Fibroblast of lung (primary cell): ENCODE measurements at regions not wholly inside any gene's neighbourhood (a gene's known extent, or its start where the extent isn't known, plus 50 kb on each side); places are given as distances from the start of the nearest gene placed in this dataset.

Experiments used
- DNase-seq, 2 donors: peaks; one replicate each; pipeline versions ENCODE4 v3.0.0 to v3.0.0-alpha.2; 2010; ENCODE audit warnings: low read depth in 2 of 2
- H2AFZ ChIP-seq: 2 replicates; pipeline ENCODE4 v1.5.1; 2012; ENCODE audit warnings: low read length, control low read depth, inconsistent platforms
- H3K27ac ChIP-seq: 2 replicates; pipeline ENCODE4 v1.5.1; 2011; ENCODE audit warnings: low read length, control low read depth; ENCODE audit not compliant: insufficient read depth
- H3K27me3 ChIP-seq: 2 replicates; pipeline ENCODE4 v1.5.1; 2011; ENCODE audit warnings: mild to moderate bottlenecking, low read length; ENCODE audit not compliant: control insufficient read depth, insufficient read depth
- H3K36me3 ChIP-seq: 2 replicates; pipeline ENCODE4 v1.5.1; 2011; ENCODE audit warnings: low read length; ENCODE audit not compliant: control insufficient read depth, insufficient read depth
- H3K4me1 ChIP-seq: 2 replicates; pipeline ENCODE4 v1.5.1; 2011; ENCODE audit warnings: low read length; ENCODE audit not compliant: control insufficient read depth, insufficient read depth; ENCODE audit errors: extremely low read depth
- H3K4me2 ChIP-seq: 2 replicates; pipeline ENCODE4 v1.5.1; 2011; ENCODE audit warnings: low read length, control low read depth; ENCODE audit not compliant: insufficient read depth; ENCODE audit errors: extremely low read depth
- H3K4me3 ChIP-seq, 4 experiments: fragments of 200-600 bp in 1 of 4; sonication (generic) in 1 of 4; replicated peaks in 1 of 4; 2 replicates each; pipeline ENCODE4 v1.5.1; 2011 to 2016; ENCODE audit warnings: low read length in 4 of 4, low read depth in 3 of 4, mild to moderate bottlenecking in 3 of 4, control low read depth in 2 of 4, inconsistent platforms in 1 of 4, mixed read lengths in 1 of 4; ENCODE audit not compliant: insufficient read depth in 1 of 4; ENCODE audit errors: control extremely low read depth in 1 of 4
- H3K79me2 ChIP-seq: 2 replicates; pipeline ENCODE4 v1.5.1; 2012; ENCODE audit warnings: mild to moderate bottlenecking, low read length, inconsistent platforms; ENCODE audit not compliant: control insufficient read depth, insufficient read depth
- H3K9ac ChIP-seq: 2 replicates; pipeline ENCODE4 v1.5.1; 2011; ENCODE audit warnings: mild to moderate bottlenecking, low read length, control low read depth; ENCODE audit not compliant: insufficient read depth
- H3K9me3 ChIP-seq: 2 replicates; pipeline ENCODE4 v1.5.1; 2012; ENCODE audit warnings: low read depth, low read length; ENCODE audit not compliant: control insufficient read depth, insufficient read depth
- H4K20me1 ChIP-seq: 2 replicates; pipeline ENCODE4 v1.5.1; 2011; ENCODE audit warnings: low read length; ENCODE audit not compliant: control insufficient read depth, insufficient read depth; ENCODE audit errors: extremely low read depth
- EZH2 ChIP-seq: IDR thresholded peaks from 2 replicates; pipeline ENCODE4 v1.5.1; 2012; ENCODE audit warnings: low read length, control low read depth, mild to moderate bottlenecking; ENCODE audit errors: missing control alignments
- TF ChIP-seq, protein P1 (sequence below), 2 donors: IDR thresholded peaks in 1 of 2; conservative IDR thresholded peaks in 1 of 2; 1 replicate in 1 of 2; 2 replicates in 1 of 2; pipeline ENCODE4 v1.5.1; 2011 to 2012; ENCODE audit warnings: low read length in 2 of 2, control low read depth in 1 of 2, inconsistent platforms in 1 of 2, low read depth in 1 of 2, mild to moderate bottlenecking in 1 of 2

DNA sequence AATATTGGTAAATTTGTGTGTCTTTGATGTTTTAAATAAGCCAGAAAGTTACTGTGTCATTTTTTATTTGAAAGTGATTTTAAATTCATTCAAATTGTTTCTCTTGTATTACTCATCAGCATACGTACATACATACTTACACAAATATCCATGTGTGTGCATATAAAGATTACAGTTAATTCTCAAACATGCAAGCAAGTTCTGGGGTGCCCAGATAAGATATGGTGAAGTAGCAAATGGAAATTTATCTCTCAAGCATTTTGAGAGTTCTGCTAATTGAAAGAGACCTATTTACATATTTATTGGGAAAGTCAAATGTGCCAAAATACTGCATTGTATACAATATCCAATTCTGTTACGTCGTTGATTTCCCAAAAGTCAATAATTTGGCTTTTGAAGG is 1024.0 kb upstream of the CNTN5 start:
- Histone ChIP-seq H2AFZ (no peak overlapping the region), H3K9ac (no peak overlapping the region)

GRCh38 chr11:98003606-98004371 is 1017.0 kb upstream of the CNTN5 start:
- Histone ChIP-seq H3K79me2 (no peaks in the 10 kb centered on the region), H3K27me3 (no peaks in the 10 kb centered on the region), H3K4me3 (no peak overlapping the region), H3K4me2 (no peak overlapping the region), H3K36me3 (no peaks in the 10 kb centered on the region), H2AFZ (no peak overlapping the region), H3K9me3 (no peaks in the 10 kb centered on the region), H3K9ac (no peak overlapping the region), H4K20me1 (no peaks in the 10 kb centered on the region), H3K27ac (no peak overlapping the region), H3K4me1 (no peaks in the 10 kb centered on the region)
- TF ChIP-seq EZH2: no peak
- TF ChIP-seq, protein P1, sequence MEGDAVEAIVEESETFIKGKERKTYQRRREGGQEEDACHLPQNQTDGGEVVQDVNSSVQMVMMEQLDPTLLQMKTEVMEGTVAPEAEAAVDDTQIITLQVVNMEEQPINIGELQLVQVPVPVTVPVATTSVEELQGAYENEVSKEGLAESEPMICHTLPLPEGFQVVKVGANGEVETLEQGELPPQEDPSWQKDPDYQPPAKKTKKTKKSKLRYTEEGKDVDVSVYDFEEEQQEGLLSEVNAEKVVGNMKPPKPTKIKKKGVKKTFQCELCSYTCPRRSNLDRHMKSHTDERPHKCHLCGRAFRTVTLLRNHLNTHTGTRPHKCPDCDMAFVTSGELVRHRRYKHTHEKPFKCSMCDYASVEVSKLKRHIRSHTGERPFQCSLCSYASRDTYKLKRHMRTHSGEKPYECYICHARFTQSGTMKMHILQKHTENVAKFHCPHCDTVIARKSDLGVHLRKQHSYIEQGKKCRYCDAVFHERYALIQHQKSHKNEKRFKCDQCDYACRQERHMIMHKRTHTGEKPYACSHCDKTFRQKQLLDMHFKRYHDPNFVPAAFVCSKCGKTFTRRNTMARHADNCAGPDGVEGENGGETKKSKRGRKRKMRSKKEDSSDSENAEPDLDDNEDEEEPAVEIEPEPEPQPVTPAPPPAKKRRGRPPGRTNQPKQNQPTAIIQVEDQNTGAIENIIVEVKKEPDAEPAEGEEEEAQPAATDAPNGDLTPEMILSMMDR (conservative IDR thresholded peaks at IDR 0.05 in 1 of 2, IDR thresholded peaks at IDR 0.05 in 1 of 2; ENCODE audit: low read depth in 1 of 2, low read length in 2 of 2): no peak
- DNase-seq: no peak

More for the DNA sequence above, 1024.0 kb upstream of the CNTN5 start:
- Histone ChIP-seq H3K4me2 (no peak overlapping the region), H3K27me3 (no peaks in the 10 kb centered on the region), H3K4me3 (no peak overlapping the region), H3K27ac (no peak overlapping the region), H3K4me1 (no peaks in the 10 kb centered on the region), H3K79me2 (no peaks in the 10 kb centered on the region), H4K20me1 (no peaks in the 10 kb centered on the region), H3K36me3 (no peaks in the 10 kb centered on the region), H3K9me3 (no peaks in the 10 kb centered on the region)
- DNase-seq: no peak
- TF ChIP-seq, protein P1 (conservative IDR thresholded peaks at IDR 0.05 in 1 of 2, IDR thresholded peaks at IDR 0.05 in 1 of 2; ENCODE audit: low read depth in 1 of 2, low read length in 2 of 2): no peak
- no peak for TF ChIP-seq EZH2

- no peak overlapping the region for H3K4me3 ChIP-seq
- H3K4me1 ChIP-seq: no peaks in the 10 kb centered on the region
- TF ChIP-seq, protein P1 (conservative IDR thresholded peaks at IDR 0.05 in 1 of 2, IDR thresholded peaks at IDR 0.05 in 1 of 2; ENCODE audit: low read depth in 1 of 2, low read length in 2 of 2): no peak
- TF ChIP-seq EZH2: no peak
- no peaks in the 10 kb centered on the region for H3K36me3 ChIP-seq
- H3K9me3 ChIP-seq: no peaks in the 10 kb centered on the region
- no peak overlapping the region for H3K9ac ChIP-seq
- H3K79me2 ChIP-seq: no peaks in the 10 kb centered on the region
- no peaks in the 10 kb centered on the region for H4K20me1 ChIP-seq
- H3K27ac ChIP-seq: no peak overlapping the region
- H3K4me2 ChIP-seq: no peak overlapping the region
- H2AFZ ChIP-seq: no peak overlapping the region
- H3K27me3 ChIP-seq: no peaks in the 10 kb centered on the region
- DNase-seq: no peak
Measured at GRCh38 chr11:98007072-98007471, 1013.7 kb upstream of the CNTN5 start.
